ENCODE measurements at regions not wholly inside any gene's neighbourhood (a gene's known extent, or its start where the extent isn't known, plus 50 kb on each side); places are given as distances from the start of the nearest gene placed in this dataset.
"Not testable (repeated sequence)": the region's sequence is repeated elsewhere in the genome, so short reads cannot be mapped to it uniquely, and the experiment has no call there.

- Histone ChIP-seq H3K4me1 (no peaks in the 10 kb centered on the region), H3K4me3 (no peak overlapping the region), H3K27me3 (no peaks in the 10 kb centered on the region), H3K27ac (no peak overlapping the region), H3K9me3 (peaks cover 0 to 4% (median 0%) of the 10 kb centered on the region in 11 donors), H3K36me3 (no peaks in the 10 kb centered on the region)
- DNase-seq (no peak), ATAC-seq (no peak)
- intact Hi-C loops (cut with DNase I) = no loop called here
- TF ChIP-seq CTCF (IDR thresholded peaks at IDR 0.05) = no peak
- WGBS, 2 donors = 76 to 81% methylated on average over 2 of the region's 2 CpGs
These were observed 894.9 kb downstream of the NXPH1 start for GRCh38 chr7:9328296-9328695.

DNA sequence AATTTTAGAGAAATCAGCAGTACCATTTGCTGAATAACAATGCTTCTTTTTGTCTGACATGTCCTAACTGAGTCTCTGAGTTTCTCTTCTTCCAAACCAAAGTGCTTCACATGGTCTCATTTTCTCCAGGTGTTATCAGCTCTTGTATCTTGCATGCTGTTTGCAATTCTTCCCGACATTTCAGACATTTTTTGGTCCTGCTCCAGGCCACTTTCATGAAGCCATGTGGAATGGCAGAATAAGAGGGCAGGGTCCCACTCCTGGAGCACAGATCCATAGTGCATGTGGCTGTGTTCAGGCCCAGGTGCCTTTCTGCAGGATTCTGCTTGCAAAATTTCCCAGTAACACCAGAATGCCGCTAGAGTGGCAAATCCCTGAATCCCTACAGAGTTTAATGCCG lies 916.2 kb downstream of the NXPH1 start:
- Histone ChIP-seq H3K36me3 (no peaks in the 10 kb centered on the region), H3K27ac (no peak overlapping the region), H3K9me3 (peaks cover 0 to 20% (median 0%) of the 10 kb centered on the region in 11 donors), H3K27me3 (no peaks in the 10 kb centered on the region), H3K4me3 (no peak overlapping the region), H3K4me1 (no peaks in the 10 kb centered on the region)
- 74 to 78% methylated on average over 3 of the region's 3 CpGs for WGBS, 2 donors
- no peak for TF ChIP-seq CTCF (IDR thresholded peaks at IDR 0.05)
- ATAC-seq (no peak), DNase-seq (no peak)
- intact Hi-C loops (cut with DNase I) = no loop called here

GRCh38 chr7:9391221-9391620 lies 957.8 kb downstream of the NXPH1 start:
- Histone ChIP-seq H3K27ac (no peak overlapping the region), H3K4me3 (no peak overlapping the region), H3K36me3 (no peaks in the 10 kb centered on the region), H3K27me3 (no peaks in the 10 kb centered on the region), H3K4me1 (no peaks in the 10 kb centered on the region), H3K9me3 (peaks cover 0 to 63% (median 17%) of the 10 kb centered on the region in 11 donors)
- TF ChIP-seq CTCF (IDR thresholded peaks at IDR 0.05) = no peak
- intact Hi-C loops (cut with DNase I) = no loop called here
- no peak for ATAC-seq
- DNase-seq = no peak
- 74 to 75% methylated on average over 4 of the region's 4 CpGs for WGBS, 2 donors

- WGBS, 2 donors = 86 to 89% methylated on average over 4 of the region's 4 CpGs
- no peaks in the 10 kb centered on the region for H3K36me3 ChIP-seq
- TF ChIP-seq CTCF (IDR thresholded peaks at IDR 0.05) = no peak
These were observed 958.6 kb downstream of the NXPH1 start for GRCh38 chr7:9391984-9392383.

GRCh38 chr7:9404386-9404785 lies 971.0 kb downstream of the NXPH1 start:
- ATAC-seq, H3K4me3 ChIP-seq, H3K36me3 ChIP-seq: not testable (repeated sequence)

More at GRCh38 chr7:9391984-9392383, 958.6 kb downstream of the NXPH1 start:
- no peak for ATAC-seq
- H3K27me3 ChIP-seq = no peaks in the 10 kb centered on the region
- intact Hi-C loops (cut with DNase I) = no loop called here
- no peak overlapping the region for H3K27ac ChIP-seq
- DNase-seq = no peak
- H3K4me1 ChIP-seq = no peaks in the 10 kb centered on the region
- peaks cover 0 to 55% (median 13%) of the 10 kb centered on the region in 11 donors for H3K9me3 ChIP-seq
- H3K4me3 ChIP-seq = no peak overlapping the region

More at GRCh38 chr7:9404386-9404785, 971.0 kb downstream of the NXPH1 start:
- DNase-seq; H3K27ac ChIP-seq; intact Hi-C loops (cut with DNase I); H3K4me1 ChIP-seq; H3K27me3 ChIP-seq: not testable (repeated sequence)
- H3K9me3 ChIP-seq = peaks cover 0 to 16% (median 0%) of the 10 kb centered on the region in 11 donors
- WGBS, 2 donors = 94% methylated on average over 28 of the region's 28 CpGs

Data from heart right ventricle (tissue), 16 donors.